DOHH2 (cell line): ENCODE measurements at regions not wholly inside any gene's neighbourhood (a gene's known extent, or its start where the extent isn't known, plus 50 kb on each side); places are given as distances from the start of the nearest gene placed in this dataset.

Experiments used
- H3F3A ChIP-seq: fragments of 200-600 bp; sonication (generic), shearing (Covaris generic); 2 replicates; pipeline ENCODE4 v1.6.0; 2016; ENCODE audit warnings: antibody characterized with exemption, mild to moderate bottlenecking; ENCODE audit not compliant: control insufficient read depth, insufficient read depth
- H3K27ac ChIP-seq: fragments of 200-600 bp; sonication (generic); 2 replicates; pipeline ENCODE4 v1.5.1; 2014; ENCODE audit warnings: low read depth, mild to moderate bottlenecking, low read length, moderate library complexity
- H3K27me3 ChIP-seq: fragments of 200-600 bp; sonication (generic); 2 replicates; pipeline ENCODE4 v1.6.1; 2014; ENCODE audit warnings: mild to moderate bottlenecking, low read length, mixed read lengths; ENCODE audit not compliant: control insufficient read depth
- H3K36me3 ChIP-seq: fragments of 200-600 bp; sonication (generic); 2 replicates; pipeline ENCODE4 v1.6.1; 2014; ENCODE audit warnings: mild to moderate bottlenecking, low read length, moderate library complexity, mixed read lengths; ENCODE audit not compliant: control insufficient read depth
- H3K4me1 ChIP-seq: fragments of 200-600 bp; sonication (generic); 2 replicates; pipeline ENCODE4 v1.6.1; 2014; ENCODE audit warnings: mild to moderate bottlenecking, low read length, mixed read lengths; ENCODE audit not compliant: control insufficient read depth
- H3K4me2 ChIP-seq: fragments of 200-600 bp; sonication (generic); 2 replicates; pipeline ENCODE4 v1.6.0; 2014; ENCODE audit warnings: mild to moderate bottlenecking, low read length, moderate library complexity
- H3K4me3 ChIP-seq: fragments of 200-600 bp; sonication (generic); 2 replicates; pipeline ENCODE4 v1.5.1; 2014; ENCODE audit warnings: mild to moderate bottlenecking, low read length, mixed read lengths
- H3K79me2 ChIP-seq: fragments of 200-600 bp; sonication (generic); 2 replicates; pipeline ENCODE4 v1.6.1; 2014; ENCODE audit warnings: mild to moderate bottlenecking, low read length, mixed read lengths; ENCODE audit not compliant: control insufficient read depth
- H3K9me2 ChIP-seq: fragments of 200-600 bp; sonication (generic); replicated peaks from 2 replicates; pipeline ENCODE4 v1.6.1; 2014; ENCODE audit warnings: mild to moderate bottlenecking, low read length, mixed read lengths; ENCODE audit not compliant: control insufficient read depth
- H3K9me3 ChIP-seq: fragments of 200-600 bp; sonication (generic); 2 replicates; pipeline ENCODE4 v1.6.1; 2014; ENCODE audit warnings: antibody characterized with exemption, low read length, mixed read lengths; ENCODE audit not compliant: control insufficient read depth, insufficient read depth
- H4K20me1 ChIP-seq: fragments of 200-600 bp; sonication (generic); 2 replicates; pipeline ENCODE4 v1.6.0; 2014; ENCODE audit warnings: low read depth, mild to moderate bottlenecking, antibody characterized with exemption, low read length, moderate library complexity; ENCODE audit not compliant: control insufficient read depth, insufficient read depth
- EZH2phosphoT487 ChIP-seq: fragments of 200-600 bp; sonication (generic); IDR thresholded peaks from 2 replicates; pipeline ENCODE4 v1.6.1; 2017; ENCODE audit warnings: borderline replicate concordance, mild to moderate bottlenecking, antibody characterized with exemption, low read length, moderate library complexity, mixed read lengths
- TF ChIP-seq, protein P1 (sequence below): fragments of 200-600 bp; sonication (generic); IDR thresholded peaks from one replicate; pipeline ENCODE4 v1.5.1; 2014; ENCODE audit warnings: antibody characterized with exemption, mild to moderate bottlenecking, low read depth, low read length; ENCODE audit not compliant: poor library complexity, severe bottlenecking

GRCh38 chr1:113191579-113192076, 118.6 kb downstream of the LRIG2 start:
- Histone ChIP-seq H3K36me3 (no peaks in the 10 kb centered on the region), H3K79me2 (no peaks in the 10 kb centered on the region), H3K4me3 (no peak overlapping the region), H3K4me2 (no peak overlapping the region), H3F3A (no peaks in the 10 kb centered on the region), H3K9me2 (no peaks in the 10 kb centered on the region), H3K27ac (no peak overlapping the region), H3K27me3 (peaks cover 6% of the 10 kb centered on the region; the same call in 1 of the 2 replicates), H4K20me1 (no peaks in the 10 kb centered on the region), H3K9me3 (no peaks in the 10 kb centered on the region), H3K4me1 (peaks cover 5% of the 10 kb centered on the region)
- TF ChIP-seq EZH2phosphoT487 = no peak
- TF ChIP-seq, protein P1, sequence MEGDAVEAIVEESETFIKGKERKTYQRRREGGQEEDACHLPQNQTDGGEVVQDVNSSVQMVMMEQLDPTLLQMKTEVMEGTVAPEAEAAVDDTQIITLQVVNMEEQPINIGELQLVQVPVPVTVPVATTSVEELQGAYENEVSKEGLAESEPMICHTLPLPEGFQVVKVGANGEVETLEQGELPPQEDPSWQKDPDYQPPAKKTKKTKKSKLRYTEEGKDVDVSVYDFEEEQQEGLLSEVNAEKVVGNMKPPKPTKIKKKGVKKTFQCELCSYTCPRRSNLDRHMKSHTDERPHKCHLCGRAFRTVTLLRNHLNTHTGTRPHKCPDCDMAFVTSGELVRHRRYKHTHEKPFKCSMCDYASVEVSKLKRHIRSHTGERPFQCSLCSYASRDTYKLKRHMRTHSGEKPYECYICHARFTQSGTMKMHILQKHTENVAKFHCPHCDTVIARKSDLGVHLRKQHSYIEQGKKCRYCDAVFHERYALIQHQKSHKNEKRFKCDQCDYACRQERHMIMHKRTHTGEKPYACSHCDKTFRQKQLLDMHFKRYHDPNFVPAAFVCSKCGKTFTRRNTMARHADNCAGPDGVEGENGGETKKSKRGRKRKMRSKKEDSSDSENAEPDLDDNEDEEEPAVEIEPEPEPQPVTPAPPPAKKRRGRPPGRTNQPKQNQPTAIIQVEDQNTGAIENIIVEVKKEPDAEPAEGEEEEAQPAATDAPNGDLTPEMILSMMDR = no peak

DNA sequence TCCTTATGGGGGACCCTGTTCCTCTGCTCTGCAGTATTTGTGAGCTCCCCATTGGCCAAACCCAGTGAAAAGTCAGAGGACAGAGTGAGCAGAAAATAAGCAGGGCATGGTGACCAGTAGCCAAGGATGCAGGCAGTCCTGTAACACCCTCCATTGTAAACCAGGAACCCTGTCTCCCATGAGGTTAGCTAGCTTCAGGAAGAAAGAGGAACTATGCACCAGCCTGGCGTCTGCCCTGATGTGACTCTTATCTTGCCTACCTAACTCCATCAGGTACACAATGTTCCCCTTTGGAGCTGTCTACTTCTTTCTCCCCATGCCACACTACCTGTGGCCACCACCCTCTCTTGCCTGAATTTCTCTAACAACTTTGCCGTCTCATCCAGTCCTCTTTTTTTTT, 119.2 kb downstream of the LRIG2 start:
- Histone ChIP-seq H4K20me1 (no peaks in the 10 kb centered on the region), H3F3A (no peaks in the 10 kb centered on the region), H3K79me2 (no peaks in the 10 kb centered on the region), H3K4me1 (peaks cover 5% of the 10 kb centered on the region), H3K4me2 (no peak overlapping the region), H3K9me2 (no peaks in the 10 kb centered on the region), H3K27me3 (peaks cover 6% of the 10 kb centered on the region; the same call in 1 of the 2 replicates), H3K9me3 (no peaks in the 10 kb centered on the region), H3K4me3 (no peak overlapping the region), H3K36me3 (no peaks in the 10 kb centered on the region), H3K27ac (no peak overlapping the region)
- TF ChIP-seq, protein P1 = no peak
- no peak for TF ChIP-seq EZH2phosphoT487

DNA sequence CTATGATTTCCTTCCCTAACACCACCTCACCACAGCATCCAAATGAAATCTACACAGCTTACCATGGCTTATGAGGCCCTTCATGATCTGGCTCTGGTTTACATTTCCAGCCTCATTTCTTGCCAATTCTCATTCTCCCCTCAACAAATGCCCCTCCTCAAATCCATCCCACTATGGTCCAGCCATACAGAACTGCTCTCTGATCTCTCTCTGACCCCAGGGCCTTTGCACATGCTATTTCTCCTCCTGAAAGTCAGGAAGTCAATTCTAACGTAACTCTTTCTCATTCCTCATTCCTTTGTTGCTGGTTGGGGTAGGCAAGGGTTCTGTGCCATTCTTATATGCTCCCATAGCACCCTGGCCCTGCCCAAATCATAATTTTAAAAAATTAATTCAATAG, 120.0 kb downstream of the LRIG2 start:
- peaks cover 5% of the 10 kb centered on the region for H3K4me1 ChIP-seq
- H3K27me3 ChIP-seq = peaks cover 6% of the 10 kb centered on the region; the same call in 1 of the 2 replicates
- TF ChIP-seq, protein P1 = no peak
- no peak for TF ChIP-seq EZH2phosphoT487

More for the DNA sequence above, 120.0 kb downstream of the LRIG2 start:
- H4K20me1 ChIP-seq = no peaks in the 10 kb centered on the region
- no peak overlapping the region for H3K27ac ChIP-seq
- H3K4me3 ChIP-seq = no peak overlapping the region
- no peaks in the 10 kb centered on the region for H3K9me2 ChIP-seq
- no peaks in the 10 kb centered on the region for H3K36me3 ChIP-seq
- H3K9me3 ChIP-seq = no peaks in the 10 kb centered on the region
- no peak overlapping the region for H3K4me2 ChIP-seq
- no peaks in the 10 kb centered on the region for H3F3A ChIP-seq
- no peaks in the 10 kb centered on the region for H3K79me2 ChIP-seq
